VCaP (cell line): ENCODE measurements at regions not wholly inside any gene's neighbourhood (a gene's known extent, or its start where the extent isn't known, plus 50 kb on each side); places are given as distances from the start of the nearest gene placed in this dataset.

ENCODE experiments used
- H3K27ac ChIP-seq: fragments of 450-650 bp; 2 replicates; pipeline ENCODE4 v1.5.1; 2017
- TF ChIP-seq, protein P1 (sequence below): fragments of 450-650 bp; conservative IDR thresholded peaks from 2 replicates; pipeline ENCODE4 v1.5.1; 2017; ENCODE audit warnings: mild to moderate bottlenecking, moderate library complexity

DNA sequence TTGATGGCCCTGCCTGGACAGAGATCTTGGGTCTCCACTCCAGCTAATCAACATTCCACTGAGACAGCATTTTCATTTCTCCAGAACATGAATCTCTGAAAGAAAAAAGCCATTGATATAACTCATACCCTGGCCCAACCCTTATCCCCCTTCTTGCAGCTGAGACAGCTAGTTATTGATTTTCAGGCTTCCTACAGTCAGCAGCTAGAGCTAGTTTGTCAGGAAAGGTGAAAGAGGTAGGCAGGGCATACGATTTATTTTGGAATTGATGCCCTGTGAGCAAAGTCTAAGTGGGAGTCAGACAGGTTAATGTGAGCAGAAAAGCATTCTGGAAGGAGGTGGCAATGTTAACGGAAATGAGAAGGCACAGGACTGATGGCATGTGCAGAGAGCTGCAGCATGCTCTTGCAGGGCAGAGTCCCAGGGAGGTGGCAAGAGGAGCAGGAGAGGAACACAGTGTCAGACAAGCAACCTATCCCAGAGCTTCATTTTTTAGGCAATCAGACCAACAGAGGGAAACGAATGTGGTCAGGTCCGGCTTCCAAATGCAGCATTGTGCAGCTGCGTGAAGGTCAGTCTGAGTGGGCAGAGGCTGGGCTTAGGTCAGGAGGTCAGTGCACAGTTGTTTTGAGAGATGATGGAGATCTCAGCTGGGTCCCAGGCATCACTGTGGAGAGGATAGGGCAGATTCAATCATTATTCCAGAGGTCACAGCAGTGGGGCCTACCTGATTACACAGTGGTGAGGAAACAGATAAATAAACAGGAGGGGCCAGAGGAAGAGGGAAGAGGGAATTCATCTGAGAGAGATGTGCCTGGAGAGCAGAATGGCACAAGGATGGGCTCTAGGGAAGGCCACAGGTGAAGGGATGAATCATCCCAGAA lies 134.8 kb downstream of the CMPK2 start:
- H3K27ac ChIP-seq, result no peak overlapping the region
- TF ChIP-seq, protein P1, sequence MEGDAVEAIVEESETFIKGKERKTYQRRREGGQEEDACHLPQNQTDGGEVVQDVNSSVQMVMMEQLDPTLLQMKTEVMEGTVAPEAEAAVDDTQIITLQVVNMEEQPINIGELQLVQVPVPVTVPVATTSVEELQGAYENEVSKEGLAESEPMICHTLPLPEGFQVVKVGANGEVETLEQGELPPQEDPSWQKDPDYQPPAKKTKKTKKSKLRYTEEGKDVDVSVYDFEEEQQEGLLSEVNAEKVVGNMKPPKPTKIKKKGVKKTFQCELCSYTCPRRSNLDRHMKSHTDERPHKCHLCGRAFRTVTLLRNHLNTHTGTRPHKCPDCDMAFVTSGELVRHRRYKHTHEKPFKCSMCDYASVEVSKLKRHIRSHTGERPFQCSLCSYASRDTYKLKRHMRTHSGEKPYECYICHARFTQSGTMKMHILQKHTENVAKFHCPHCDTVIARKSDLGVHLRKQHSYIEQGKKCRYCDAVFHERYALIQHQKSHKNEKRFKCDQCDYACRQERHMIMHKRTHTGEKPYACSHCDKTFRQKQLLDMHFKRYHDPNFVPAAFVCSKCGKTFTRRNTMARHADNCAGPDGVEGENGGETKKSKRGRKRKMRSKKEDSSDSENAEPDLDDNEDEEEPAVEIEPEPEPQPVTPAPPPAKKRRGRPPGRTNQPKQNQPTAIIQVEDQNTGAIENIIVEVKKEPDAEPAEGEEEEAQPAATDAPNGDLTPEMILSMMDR, result no peak

DNA sequence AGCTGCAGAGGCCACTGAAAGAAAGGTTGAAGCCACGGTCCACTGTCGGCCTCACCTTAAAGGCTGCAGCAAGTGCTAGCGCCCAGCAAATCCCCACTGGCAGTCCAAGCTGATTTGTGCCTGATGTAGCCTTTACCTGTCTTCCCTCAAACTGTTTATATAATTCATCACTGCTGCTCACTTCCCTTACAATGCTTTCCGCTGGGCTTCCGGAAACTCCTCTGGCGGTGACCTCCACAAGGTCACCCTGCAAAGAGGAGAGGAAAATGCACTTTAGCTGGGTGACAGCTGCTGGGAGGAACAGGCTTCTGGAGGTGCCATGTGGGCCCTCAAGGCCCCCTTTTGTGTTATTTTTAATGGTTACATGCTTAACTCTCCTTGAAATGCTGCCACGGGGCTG lies 126.2 kb downstream of the CMPK2 start:
- no peak overlapping the region for H3K27ac ChIP-seq
- TF ChIP-seq, protein P1, result no peak

DNA sequence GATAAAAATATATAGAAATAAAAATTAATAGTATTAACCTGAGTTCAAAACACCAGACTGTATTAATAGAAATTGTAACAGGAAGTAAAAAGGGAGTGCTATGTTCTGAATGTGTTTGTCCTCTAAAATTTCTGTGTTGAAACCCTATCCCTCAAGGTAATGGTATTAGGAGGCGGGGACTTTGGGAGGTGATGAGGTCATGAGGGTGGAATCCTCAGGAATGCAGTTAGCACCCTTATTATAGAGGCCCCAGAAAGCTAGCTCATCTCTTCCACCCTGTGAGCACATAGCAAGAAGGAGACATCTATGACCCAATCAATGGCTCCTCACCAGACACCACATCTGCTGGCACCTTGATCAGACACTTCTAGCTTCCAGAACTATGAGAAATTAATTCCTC lies 124.5 kb downstream of the CMPK2 start:
- TF ChIP-seq, protein P1, result no peak
- H3K27ac ChIP-seq, result no peak overlapping the region

DNA sequence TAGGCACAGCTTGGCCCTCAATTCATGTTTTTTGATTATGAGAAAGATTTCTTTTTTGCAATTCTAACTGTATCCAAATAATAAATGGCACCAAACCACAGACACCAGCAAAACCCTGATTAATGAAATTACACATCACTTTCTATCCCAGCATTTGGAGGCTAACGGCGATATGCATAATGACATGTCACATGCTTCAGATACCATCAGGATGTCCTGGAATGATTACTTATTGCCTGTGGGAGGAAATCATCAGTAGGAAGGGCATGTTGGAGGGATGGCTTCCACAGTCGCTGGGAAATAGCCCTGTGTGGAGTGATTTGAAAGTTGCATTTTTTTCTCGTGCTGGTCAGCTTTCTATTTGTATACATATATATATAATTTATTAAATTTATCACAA lies 121.7 kb downstream of the CMPK2 start:
- TF ChIP-seq, protein P1, result no peak

DNA sequence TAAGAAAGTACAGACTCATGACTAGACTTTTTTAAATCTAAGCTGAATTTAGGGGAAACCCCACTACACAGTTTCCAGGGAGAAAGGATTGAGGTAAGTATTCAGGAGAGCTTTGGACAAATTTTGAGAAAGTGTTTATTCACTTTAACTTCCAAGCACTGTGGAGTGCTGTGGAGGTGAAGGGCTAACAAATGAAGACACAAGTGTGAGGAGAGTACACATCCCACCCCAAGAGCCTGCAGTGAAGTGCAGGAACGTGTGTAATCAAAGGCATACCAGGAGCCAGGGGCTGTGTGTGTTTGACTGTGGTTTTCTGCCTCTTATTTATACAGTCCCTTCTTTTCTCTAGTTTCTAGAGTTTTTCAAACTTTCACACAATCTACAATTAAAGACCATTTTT lies 118.3 kb downstream of the CMPK2 start:
- H3K27ac ChIP-seq, result no peak overlapping the region
- TF ChIP-seq, protein P1, result no peak

More for the DNA sequence above, 121.7 kb downstream of the CMPK2 start:
- H3K27ac ChIP-seq, result no peak overlapping the region

DNA sequence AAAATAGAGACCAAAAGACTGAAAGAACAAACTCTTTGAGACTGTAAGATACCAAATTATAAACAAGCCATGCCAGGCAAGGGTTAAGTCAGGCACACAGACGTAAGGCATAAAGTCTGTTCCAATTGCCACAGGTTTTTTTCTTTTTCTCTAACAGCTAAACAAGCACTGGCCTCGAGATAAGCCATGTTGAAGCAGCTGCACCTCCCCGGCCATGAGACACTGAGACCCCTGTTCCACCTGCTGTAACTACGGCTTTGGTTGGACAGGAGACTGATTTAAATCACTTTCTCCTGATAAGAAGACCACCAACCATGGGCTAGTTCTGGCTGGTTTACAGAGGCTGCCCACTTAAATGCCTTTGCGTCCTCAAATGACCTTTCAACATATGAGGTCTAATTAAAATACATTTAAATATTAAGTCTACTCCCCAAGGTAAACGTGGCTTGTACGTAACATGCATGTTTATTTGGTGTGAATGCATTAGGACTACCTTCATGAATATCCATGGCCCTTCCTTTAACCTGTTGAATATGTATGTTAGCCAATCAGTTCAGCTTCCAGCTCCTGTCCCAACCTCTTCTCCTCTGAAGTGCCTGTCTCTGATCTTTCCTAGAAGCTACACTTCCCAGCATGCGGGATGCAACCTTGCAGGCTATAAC lies 117.2 kb downstream of the CMPK2 start:
- H3K27ac ChIP-seq, result no peak overlapping the region
- TF ChIP-seq, protein P1, result no peak

DNA sequence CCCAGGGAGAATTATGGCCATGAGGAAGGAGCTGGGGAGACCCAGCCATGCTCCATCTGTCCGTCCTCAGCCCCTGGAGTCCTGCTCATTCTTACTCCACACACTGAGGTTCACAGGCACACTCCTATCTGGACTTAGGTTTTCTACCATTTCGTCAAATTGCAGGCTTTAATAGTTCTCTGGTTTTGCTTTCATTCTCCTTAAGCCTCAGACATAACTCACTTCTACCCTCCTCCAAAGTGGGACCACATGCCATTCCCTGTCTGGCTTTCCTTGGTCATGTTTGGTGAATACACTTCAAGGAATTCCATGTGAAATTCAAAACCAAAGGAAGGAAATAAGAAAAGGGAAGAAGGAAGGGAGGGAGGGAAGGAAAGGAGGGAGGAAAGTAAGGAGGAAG lies 115.7 kb downstream of the CMPK2 start:
- H3K27ac ChIP-seq, result no peak overlapping the region
- TF ChIP-seq, protein P1, result no peak
